H1 (cell line): ENCODE measurements at regions not wholly inside any gene's neighbourhood (a gene's known extent, or its start where the extent isn't known, plus 50 kb on each side); places are given as distances from the start of the nearest gene placed in this dataset.

ENCODE experiments used
- BACH1 ChIP-seq: IDR thresholded peaks from 2 replicates; pipeline ENCODE4 v1.6.1; 2012; ENCODE audit warnings: low read length, improper control_type of control experiment
- BRCA1 ChIP-seq: IDR thresholded peaks from 2 replicates; pipeline ENCODE4 v1.6.1; 2012; ENCODE audit warnings: low read depth, low read length, improper control_type of control experiment
- CEBPB ChIP-seq: IDR thresholded peaks from 2 replicates; pipeline ENCODE4 v1.6.1; 2012; ENCODE audit warnings: low read depth, low read length
- CREB1 ChIP-seq: IDR thresholded peaks from 2 replicates; pipeline ENCODE4 v1.6.1; 2012; ENCODE audit warnings: inconsistent platforms
- EP300 ChIP-seq, 2 experiments: IDR thresholded peaks; 1 replicate in 1 of 2; 2 replicates in 1 of 2; pipeline ENCODE4 v1.6.1; 2011 to 2012; ENCODE audit warnings: low read depth in 2 of 2, low read length in 2 of 2, mild to moderate bottlenecking in 2 of 2, borderline replicate concordance in 1 of 2, inconsistent platforms in 1 of 2, moderate library complexity in 1 of 2
- EZH2 ChIP-seq: fragments of 200-600 bp; sonication (generic); IDR thresholded peaks from 2 replicates; pipeline ENCODE4 v1.7.1; 2012; ENCODE audit warnings: low read depth, mild to moderate bottlenecking, moderate library complexity, low read length, inconsistent platforms; ENCODE audit not compliant: severe bottlenecking
- POLR2AphosphoS5 ChIP-seq: IDR thresholded peaks from 2 replicates; pipeline ENCODE4 v1.6.1; 2011; ENCODE audit warnings: low read depth, low read length
- RFX5 ChIP-seq: IDR thresholded peaks from 2 replicates; pipeline ENCODE4 v1.6.1; 2011; ENCODE audit warnings: low read depth, low read length, improper control_type of control experiment, borderline replicate concordance
- SP4 ChIP-seq: IDR thresholded peaks from 2 replicates; pipeline ENCODE4 v1.6.1; 2012; ENCODE audit warnings: low read length, inconsistent platforms
- YY1 ChIP-seq: IDR thresholded peaks from 2 replicates; pipeline ENCODE4 v1.6.1; 2011; ENCODE audit warnings: low read depth, mild to moderate bottlenecking, low read length
- TF ChIP-seq, protein P1 (sequence below), 3 experiments: IDR thresholded peaks; 1 replicate in 2 of 3; 2 replicates in 1 of 3; pipeline versions ENCODE4 v1.5.1 to v1.6.1; 2011; ENCODE audit warnings: low read length in 3 of 3, mild to moderate bottlenecking in 3 of 3, inconsistent platforms in 2 of 3, low read depth in 1 of 3, moderate library complexity in 1 of 3; ENCODE audit not compliant: insufficient read depth in 1 of 3; ENCODE audit errors: control extremely low read depth in 1 of 3
- TF ChIP-seq, protein P2 (sequence below): fragments of 300-600 bp; sonication (generic); IDR thresholded peaks from 2 replicates; pipeline ENCODE4 v1.7.1; 2012; ENCODE audit warnings: low read length, moderate library complexity, mild to moderate bottlenecking, inconsistent platforms; ENCODE audit not compliant: insufficient replicate concordance

DNA sequence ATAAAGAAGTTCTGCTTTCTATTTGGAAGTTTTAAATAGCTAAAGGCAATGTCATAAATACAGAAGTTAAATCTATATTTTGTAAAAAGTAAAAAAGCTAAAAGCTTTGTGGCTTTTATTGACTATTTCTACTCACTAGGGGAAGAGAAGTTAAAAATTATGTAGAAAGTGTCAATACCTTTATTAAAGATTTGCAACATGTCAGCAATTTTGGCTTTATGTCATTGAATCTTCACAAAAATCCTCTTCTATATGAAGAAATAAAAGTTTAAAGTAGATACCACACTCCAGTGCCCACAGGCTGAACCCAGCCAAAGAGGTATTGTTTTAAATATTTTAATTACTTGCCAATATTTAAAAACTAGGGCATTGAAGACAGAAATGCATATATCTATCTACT lies 160.6 kb upstream of the HSF2 start:
- TF ChIP-seq, protein P1, sequence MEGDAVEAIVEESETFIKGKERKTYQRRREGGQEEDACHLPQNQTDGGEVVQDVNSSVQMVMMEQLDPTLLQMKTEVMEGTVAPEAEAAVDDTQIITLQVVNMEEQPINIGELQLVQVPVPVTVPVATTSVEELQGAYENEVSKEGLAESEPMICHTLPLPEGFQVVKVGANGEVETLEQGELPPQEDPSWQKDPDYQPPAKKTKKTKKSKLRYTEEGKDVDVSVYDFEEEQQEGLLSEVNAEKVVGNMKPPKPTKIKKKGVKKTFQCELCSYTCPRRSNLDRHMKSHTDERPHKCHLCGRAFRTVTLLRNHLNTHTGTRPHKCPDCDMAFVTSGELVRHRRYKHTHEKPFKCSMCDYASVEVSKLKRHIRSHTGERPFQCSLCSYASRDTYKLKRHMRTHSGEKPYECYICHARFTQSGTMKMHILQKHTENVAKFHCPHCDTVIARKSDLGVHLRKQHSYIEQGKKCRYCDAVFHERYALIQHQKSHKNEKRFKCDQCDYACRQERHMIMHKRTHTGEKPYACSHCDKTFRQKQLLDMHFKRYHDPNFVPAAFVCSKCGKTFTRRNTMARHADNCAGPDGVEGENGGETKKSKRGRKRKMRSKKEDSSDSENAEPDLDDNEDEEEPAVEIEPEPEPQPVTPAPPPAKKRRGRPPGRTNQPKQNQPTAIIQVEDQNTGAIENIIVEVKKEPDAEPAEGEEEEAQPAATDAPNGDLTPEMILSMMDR (IDR thresholded peaks at IDR 0.05; ENCODE audit: control extremely low read depth in 1 of 3, insufficient read depth in 1 of 3, low read depth in 1 of 3, low read length in 3 of 3), result no peak
- TF ChIP-seq EZH2 (no peak), CREB1 (no peak), CEBPB (no peak), BRCA1 (no peak), EP300 (IDR thresholded peaks at IDR 0.05; ENCODE audit: borderline replicate concordance in 1 of 2, low read depth in 2 of 2, low read length in 2 of 2) (no peak), SP4 (no peak), RFX5 (no peak), POLR2AphosphoS5 (no peak), BACH1 (no peak), YY1 (no peak)
- TF ChIP-seq, protein P2, sequence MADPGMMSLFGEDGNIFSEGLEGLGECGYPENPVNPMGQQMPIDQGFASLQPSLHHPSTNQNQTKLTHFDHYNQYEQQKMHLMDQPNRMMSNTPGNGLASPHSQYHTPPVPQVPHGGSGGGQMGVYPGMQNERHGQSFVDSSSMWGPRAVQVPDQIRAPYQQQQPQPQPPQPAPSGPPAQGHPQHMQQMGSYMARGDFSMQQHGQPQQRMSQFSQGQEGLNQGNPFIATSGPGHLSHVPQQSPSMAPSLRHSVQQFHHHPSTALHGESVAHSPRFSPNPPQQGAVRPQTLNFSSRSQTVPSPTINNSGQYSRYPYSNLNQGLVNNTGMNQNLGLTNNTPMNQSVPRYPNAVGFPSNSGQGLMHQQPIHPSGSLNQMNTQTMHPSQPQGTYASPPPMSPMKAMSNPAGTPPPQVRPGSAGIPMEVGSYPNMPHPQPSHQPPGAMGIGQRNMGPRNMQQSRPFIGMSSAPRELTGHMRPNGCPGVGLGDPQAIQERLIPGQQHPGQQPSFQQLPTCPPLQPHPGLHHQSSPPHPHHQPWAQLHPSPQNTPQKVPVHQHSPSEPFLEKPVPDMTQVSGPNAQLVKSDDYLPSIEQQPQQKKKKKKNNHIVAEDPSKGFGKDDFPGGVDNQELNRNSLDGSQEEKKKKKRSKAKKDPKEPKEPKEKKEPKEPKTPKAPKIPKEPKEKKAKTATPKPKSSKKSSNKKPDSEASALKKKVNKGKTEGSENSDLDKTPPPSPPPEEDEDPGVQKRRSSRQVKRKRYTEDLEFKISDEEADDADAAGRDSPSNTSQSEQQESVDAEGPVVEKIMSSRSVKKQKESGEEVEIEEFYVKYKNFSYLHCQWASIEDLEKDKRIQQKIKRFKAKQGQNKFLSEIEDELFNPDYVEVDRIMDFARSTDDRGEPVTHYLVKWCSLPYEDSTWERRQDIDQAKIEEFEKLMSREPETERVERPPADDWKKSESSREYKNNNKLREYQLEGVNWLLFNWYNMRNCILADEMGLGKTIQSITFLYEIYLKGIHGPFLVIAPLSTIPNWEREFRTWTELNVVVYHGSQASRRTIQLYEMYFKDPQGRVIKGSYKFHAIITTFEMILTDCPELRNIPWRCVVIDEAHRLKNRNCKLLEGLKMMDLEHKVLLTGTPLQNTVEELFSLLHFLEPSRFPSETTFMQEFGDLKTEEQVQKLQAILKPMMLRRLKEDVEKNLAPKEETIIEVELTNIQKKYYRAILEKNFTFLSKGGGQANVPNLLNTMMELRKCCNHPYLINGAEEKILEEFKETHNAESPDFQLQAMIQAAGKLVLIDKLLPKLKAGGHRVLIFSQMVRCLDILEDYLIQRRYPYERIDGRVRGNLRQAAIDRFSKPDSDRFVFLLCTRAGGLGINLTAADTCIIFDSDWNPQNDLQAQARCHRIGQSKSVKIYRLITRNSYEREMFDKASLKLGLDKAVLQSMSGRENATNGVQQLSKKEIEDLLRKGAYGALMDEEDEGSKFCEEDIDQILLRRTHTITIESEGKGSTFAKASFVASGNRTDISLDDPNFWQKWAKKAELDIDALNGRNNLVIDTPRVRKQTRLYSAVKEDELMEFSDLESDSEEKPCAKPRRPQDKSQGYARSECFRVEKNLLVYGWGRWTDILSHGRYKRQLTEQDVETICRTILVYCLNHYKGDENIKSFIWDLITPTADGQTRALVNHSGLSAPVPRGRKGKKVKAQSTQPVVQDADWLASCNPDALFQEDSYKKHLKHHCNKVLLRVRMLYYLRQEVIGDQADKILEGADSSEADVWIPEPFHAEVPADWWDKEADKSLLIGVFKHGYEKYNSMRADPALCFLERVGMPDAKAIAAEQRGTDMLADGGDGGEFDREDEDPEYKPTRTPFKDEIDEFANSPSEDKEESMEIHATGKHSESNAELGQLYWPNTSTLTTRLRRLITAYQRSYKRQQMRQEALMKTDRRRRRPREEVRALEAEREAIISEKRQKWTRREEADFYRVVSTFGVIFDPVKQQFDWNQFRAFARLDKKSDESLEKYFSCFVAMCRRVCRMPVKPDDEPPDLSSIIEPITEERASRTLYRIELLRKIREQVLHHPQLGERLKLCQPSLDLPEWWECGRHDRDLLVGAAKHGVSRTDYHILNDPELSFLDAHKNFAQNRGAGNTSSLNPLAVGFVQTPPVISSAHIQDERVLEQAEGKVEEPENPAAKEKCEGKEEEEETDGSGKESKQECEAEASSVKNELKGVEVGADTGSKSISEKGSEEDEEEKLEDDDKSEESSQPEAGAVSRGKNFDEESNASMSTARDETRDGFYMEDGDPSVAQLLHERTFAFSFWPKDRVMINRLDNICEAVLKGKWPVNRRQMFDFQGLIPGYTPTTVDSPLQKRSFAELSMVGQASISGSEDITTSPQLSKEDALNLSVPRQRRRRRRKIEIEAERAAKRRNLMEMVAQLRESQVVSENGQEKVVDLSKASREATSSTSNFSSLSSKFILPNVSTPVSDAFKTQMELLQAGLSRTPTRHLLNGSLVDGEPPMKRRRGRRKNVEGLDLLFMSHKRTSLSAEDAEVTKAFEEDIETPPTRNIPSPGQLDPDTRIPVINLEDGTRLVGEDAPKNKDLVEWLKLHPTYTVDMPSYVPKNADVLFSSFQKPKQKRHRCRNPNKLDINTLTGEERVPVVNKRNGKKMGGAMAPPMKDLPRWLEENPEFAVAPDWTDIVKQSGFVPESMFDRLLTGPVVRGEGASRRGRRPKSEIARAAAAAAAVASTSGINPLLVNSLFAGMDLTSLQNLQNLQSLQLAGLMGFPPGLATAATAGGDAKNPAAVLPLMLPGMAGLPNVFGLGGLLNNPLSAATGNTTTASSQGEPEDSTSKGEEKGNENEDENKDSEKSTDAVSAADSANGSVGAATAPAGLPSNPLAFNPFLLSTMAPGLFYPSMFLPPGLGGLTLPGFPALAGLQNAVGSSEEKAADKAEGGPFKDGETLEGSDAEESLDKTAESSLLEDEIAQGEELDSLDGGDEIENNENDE, result no peak
